ENCODE measurements at regions not wholly inside any gene's neighbourhood (a gene's known extent, or its start where the extent isn't known, plus 50 kb on each side); places are given as distances from the start of the nearest gene placed in this dataset.

DNA sequence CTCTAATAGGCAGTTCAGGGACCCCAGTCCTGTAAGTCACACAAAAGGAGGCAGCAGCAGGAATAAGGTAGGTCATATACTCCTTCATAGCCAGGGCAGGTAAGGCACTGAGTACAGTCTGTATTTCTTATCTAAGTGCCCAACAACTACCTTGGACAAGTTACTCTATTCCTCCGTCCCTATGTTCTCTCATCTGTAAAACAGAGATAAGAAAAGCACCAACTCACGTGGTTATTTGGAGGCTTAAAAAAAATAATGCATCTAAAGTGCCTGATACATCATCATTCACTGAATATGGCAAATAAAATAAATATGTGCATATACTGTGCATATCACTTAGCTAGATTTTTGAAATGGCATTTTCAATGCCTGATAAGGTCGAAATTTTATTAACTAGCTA is 298.1 kb upstream of the CDYL start:
- H3K27me3 ChIP-seq (ENCODE audit: insufficient read depth) = no peaks in the 10 kb centered on the region
- H3K9me3 Mint-ChIP-seq = peaks cover 2% of the 10 kb centered on the region
- H4K20me1 ChIP-seq (replicated peaks; ENCODE audit: insufficient read depth) = no peaks in the 10 kb centered on the region; the same call in 1 of the 2 replicates
- peaks cover 17% of the 10 kb centered on the region for H3K4me1 ChIP-seq (ENCODE audit: insufficient read depth)
- H3K36me3 Mint-ChIP-seq (ENCODE audit: low read depth) = peaks cover 5% of the 10 kb centered on the region
- no peak overlapping the region for H2AFZ ChIP-seq
- DNase-seq (ENCODE audit: low spot score) = no peak
- H3K27me3 Mint-ChIP-seq (ENCODE audit: insufficient read depth, low read depth, poor library complexity) = peaks cover 12% of the 10 kb centered on the region
- H3K4me3 Mint-ChIP-seq = no peak overlapping the region
- ATAC-seq = no peak
- no peak for TF ChIP-seq JUNB (IDR thresholded peaks at IDR 0.05; ENCODE audit: unreplicated experiment)
- TF ChIP-seq NANOG (IDR thresholded peaks at IDR 0.05; ENCODE audit: borderline replicate concordance) = no peak
- TF ChIP-seq EZH2phosphoT487 (IDR thresholded peaks at IDR 0.05; ENCODE audit: unreplicated experiment) = no peak
- TF ChIP-seq POLR2AphosphoS5 (IDR thresholded peaks at IDR 0.05; ENCODE audit: low read depth) = no peak
- H3K36me3 ChIP-seq (ENCODE audit: insufficient read depth) = no peaks in the 10 kb centered on the region
- H3K79me2 ChIP-seq (replicated peaks; ENCODE audit: insufficient read depth) = no peaks in the 10 kb centered on the region
- peaks cover 25% of the 10 kb centered on the region for H3K4me1 Mint-ChIP-seq
- H3K27ac ChIP-seq (ENCODE audit: low read depth) = no peak overlapping the region
- no peaks in the 10 kb centered on the region for H3F3A ChIP-seq (replicated peaks; ENCODE audit: low read depth)
- H3K27ac Mint-ChIP-seq = no peak overlapping the region
- peaks cover 15% of the 10 kb centered on the region for H3K9me2 ChIP-seq (ENCODE audit: insufficient read depth)
- no peak overlapping the region for H3K4me2 ChIP-seq
- H3K4me3 ChIP-seq = no peak overlapping the region

GRCh38 chr6:4474810-4475209 is 301.4 kb upstream of the CDYL start:
- DNase-seq (ENCODE audit: low spot score) (no peak), ATAC-seq (no peak)
- H3K4me2 ChIP-seq = no peak overlapping the region
- H3K36me3 ChIP-seq (ENCODE audit: insufficient read depth) = peaks cover 5% of the 10 kb centered on the region; the same call in 1 of the 2 replicates
- Mint-ChIP-seq H3K4me3 (no peak overlapping the region), H3K9me3 (peaks cover 34% of the 10 kb centered on the region), H3K27ac (no peak overlapping the region), H3K36me3 (ENCODE audit: low read depth) (peaks cover 33% of the 10 kb centered on the region), H3K27me3 (ENCODE audit: insufficient read depth, low read depth, poor library complexity) (peaks cover 7% of the 10 kb centered on the region), H3K4me1 (peaks cover 6% of the 10 kb centered on the region)
- TF ChIP-seq CTCF (conservative IDR thresholded peaks at IDR 0.05; ENCODE audit: low read depth in 2 of 2) (no peak), STAT1 (IDR thresholded peaks at IDR 0.05; ENCODE audit: unreplicated experiment) (no peak), EZH2 (IDR thresholded peaks at IDR 0.05; ENCODE audit: low read depth, unreplicated experiment) (no peak), ZNF114 (CRISPR knock-in tag; IDR thresholded peaks at IDR 0.05) (no peak), CREB1 (CRISPR knock-in tag; IDR thresholded peaks at IDR 0.05; ENCODE audit: low read depth) (no peak), NANOG (IDR thresholded peaks at IDR 0.05; ENCODE audit: borderline replicate concordance) (no peak), JUNB (IDR thresholded peaks at IDR 0.05; ENCODE audit: unreplicated experiment) (no peak), EZH2phosphoT487 (IDR thresholded peaks at IDR 0.05; ENCODE audit: unreplicated experiment) (no peak), ZNF462 (CRISPR knock-in tag; IDR thresholded peaks at IDR 0.05) (no peak)
- TF ChIP-seq, protein P1, sequence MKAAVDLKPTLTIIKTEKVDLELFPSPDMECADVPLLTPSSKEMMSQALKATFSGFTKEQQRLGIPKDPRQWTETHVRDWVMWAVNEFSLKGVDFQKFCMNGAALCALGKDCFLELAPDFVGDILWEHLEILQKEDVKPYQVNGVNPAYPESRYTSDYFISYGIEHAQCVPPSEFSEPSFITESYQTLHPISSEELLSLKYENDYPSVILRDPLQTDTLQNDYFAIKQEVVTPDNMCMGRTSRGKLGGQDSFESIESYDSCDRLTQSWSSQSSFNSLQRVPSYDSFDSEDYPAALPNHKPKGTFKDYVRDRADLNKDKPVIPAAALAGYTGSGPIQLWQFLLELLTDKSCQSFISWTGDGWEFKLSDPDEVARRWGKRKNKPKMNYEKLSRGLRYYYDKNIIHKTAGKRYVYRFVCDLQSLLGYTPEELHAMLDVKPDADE (IDR thresholded peaks at IDR 0.05) = no peak
- H3K4me3 ChIP-seq = no peak overlapping the region
- no peaks in the 10 kb centered on the region for H3F3A ChIP-seq (replicated peaks; ENCODE audit: low read depth)
- H3K27ac ChIP-seq (ENCODE audit: low read depth) = no peak overlapping the region
- H3K9me2 ChIP-seq (ENCODE audit: insufficient read depth) = peaks cover 12% of the 10 kb centered on the region; the same call in 1 of the 2 replicates
- H3K4me1 ChIP-seq (ENCODE audit: insufficient read depth) = no peaks in the 10 kb centered on the region
- no peaks in the 10 kb centered on the region for H3K27me3 ChIP-seq (ENCODE audit: insufficient read depth)
- H4K20me1 ChIP-seq (replicated peaks; ENCODE audit: insufficient read depth) = no peaks in the 10 kb centered on the region; the same call in 1 of the 2 replicates
- H2AFZ ChIP-seq = no peak overlapping the region
- no peaks in the 10 kb centered on the region for H3K79me2 ChIP-seq (replicated peaks; ENCODE audit: insufficient read depth)

Data from GM23338 (cell line).